Lung (tissue), 11 donors: ENCODE measurements at regions not wholly inside any gene's neighbourhood (a gene's known extent, or its start where the extent isn't known, plus 50 kb on each side); places are given as distances from the start of the nearest gene placed in this dataset.

Experiments used
- ATAC-seq: fragments of 200-7000 bp; cut with Tn5 transposase; one replicate; pipeline ENCODE4 v1.9.1; 2020; ENCODE audit warnings: moderate number of reproducible peaks; ENCODE audit not compliant: insufficient read depth, low FRiP score
- DNase-seq, 3 donors: peaks; one replicate each; pipeline ENCODE4 v3.0.0-alpha.2; 2013 to 2017
- H3K27ac ChIP-seq, 2 donors: one replicate each; pipeline ENCODE4 v1.5.1; 2013; ENCODE audit warnings: mild to moderate bottlenecking in 2 of 2, moderate library complexity in 2 of 2, control low read depth in 1 of 2, inconsistent platforms in 1 of 2, low read depth in 1 of 2, low read length in 1 of 2
- H3K27me3 ChIP-seq, 3 donors: one replicate each; pipeline ENCODE4 v1.5.1; 2013; ENCODE audit warnings: low read length in 2 of 3; ENCODE audit not compliant: control insufficient read depth in 3 of 3, insufficient read depth in 3 of 3
- H3K36me3 ChIP-seq, 4 donors: one replicate each; pipeline ENCODE4 v1.5.1; 2013; ENCODE audit warnings: low read length in 4 of 4, mild to moderate bottlenecking in 1 of 4, moderate library complexity in 1 of 4; ENCODE audit not compliant: control insufficient read depth in 4 of 4, insufficient read depth in 4 of 4
- H3K4me1 ChIP-seq, 5 donors: one replicate each; pipeline ENCODE4 v1.5.1; 2013; ENCODE audit warnings: low read length in 5 of 5, mild to moderate bottlenecking in 2 of 5, moderate library complexity in 1 of 5; ENCODE audit not compliant: control insufficient read depth in 5 of 5, insufficient read depth in 5 of 5
- H3K4me3 ChIP-seq: one replicate; pipeline ENCODE4 v1.5.1; 2013; ENCODE audit warnings: mild to moderate bottlenecking, control low read depth, moderate library complexity
- H3K9ac ChIP-seq, 2 donors: one replicate each; pipeline ENCODE4 v1.5.1; 2013; ENCODE audit warnings: low read length in 2 of 2, control low read depth in 1 of 2; ENCODE audit not compliant: insufficient read depth in 1 of 2
- H3K9me3 ChIP-seq, 4 donors: one replicate each; pipeline ENCODE4 v1.5.1; 2013; ENCODE audit warnings: low read length in 3 of 4, mild to moderate bottlenecking in 1 of 4, moderate library complexity in 1 of 4; ENCODE audit not compliant: control insufficient read depth in 4 of 4, insufficient read depth in 3 of 4
- CTCF ChIP-seq: IDR thresholded peaks from 2 replicates; pipeline ENCODE4 v1.5.1; 2012; ENCODE audit warnings: mild to moderate bottlenecking; ENCODE audit errors: control extremely low read depth, extremely low read depth
- WGBS, 2 donors: extraction: QIAGEN DNeasy Blood & Tissue Kit; methylation state at CpG; one replicate each; pipeline ENCODE4 v1.1.7; 2013; 5-methylcytosine and 5-hydroxymethylcytosine counted together
- donor health status: control.
- donor health status: control.
- donor health status: Bipolar disorder and iron deficiency.
- donor health status: healthy.
- donor health status: DM: yes; HTN: yes; CAD: no.

GRCh38 chr14:54147758-54148157 is 191.1 kb upstream of the BMP4 start:
- Histone ChIP-seq H3K36me3 (no peaks in the 10 kb centered on the region), H3K9me3 (peaks cover 0 to 6% (median under 1%) of the 10 kb centered on the region in 4 donors), H3K4me3 (no peak overlapping the region), H3K4me1 (no peaks in the 10 kb centered on the region), H3K27ac (no peak overlapping the region), H3K27me3 (no peaks in the 10 kb centered on the region), H3K9ac (no peak overlapping the region)
- TF ChIP-seq CTCF: no peak
- no peak for DNase-seq
- 92% methylated on average over 3 of the region's 3 CpGs for WGBS, 2 donors
- no peak for ATAC-seq

- Histone ChIP-seq H3K27ac (no peak overlapping the region), H3K4me3 (no peak overlapping the region), H3K9me3 (peaks cover 0 to 6% (median under 1%) of the 10 kb centered on the region in 4 donors), H3K4me1 (no peaks in the 10 kb centered on the region), H3K9ac (no peak overlapping the region), H3K36me3 (no peaks in the 10 kb centered on the region), H3K27me3 (no peaks in the 10 kb centered on the region)
- ATAC-seq (no peak), DNase-seq (no peak)
- TF ChIP-seq CTCF: no peak
- WGBS, 2 donors: 89 to 93% methylated on average over 3 of the region's 3 CpGs
Measured at GRCh38 chr14:54148251-54148650, 191.6 kb upstream of the BMP4 start.

GRCh38 chr14:54152351-54152750 is 195.7 kb upstream of the BMP4 start:
- Histone ChIP-seq H3K4me3 (no peak overlapping the region), H3K9me3 (peaks cover 0 to 6% (median under 1%) of the 10 kb centered on the region in 4 donors), H3K36me3 (no peaks in the 10 kb centered on the region), H3K27ac (no peak overlapping the region), H3K4me1 (no peaks in the 10 kb centered on the region), H3K9ac (no peak overlapping the region), H3K27me3 (no peaks in the 10 kb centered on the region)
- DNase-seq (no peak), ATAC-seq (no peak)
- no peak for TF ChIP-seq CTCF
- WGBS, 2 donors: 95 to 97% methylated on average over 8 of the region's 8 CpGs
